ENCODE measurements at regions not wholly inside any gene's neighbourhood (a gene's known extent, or its start where the extent isn't known, plus 50 kb on each side); places are given as distances from the start of the nearest gene placed in this dataset.

GRCh38 chr4:138604556-138604955 lies 362.4 kb upstream of the SLC7A11 start:
- Histone ChIP-seq H3K4me3 (ENCODE audit: low read depth in 1 of 2, low read length in 2 of 2) (no peak overlapping the region), H3K9ac (ENCODE audit: low read depth in 1 of 2, low read length in 2 of 2) (no peak overlapping the region), H3K36me3 (ENCODE audit: control insufficient read depth in 1 of 2, insufficient read depth in 2 of 2, low read length in 2 of 2) (no peaks in the 10 kb centered on the region), H3K9me3 (ENCODE audit: control insufficient read depth in 1 of 2, low read length in 2 of 2) (no peaks in the 10 kb centered on the region), H3K27me3 (ENCODE audit: control insufficient read depth in 1 of 2, insufficient read depth in 2 of 2, low read length in 2 of 2) (no peaks in the 10 kb centered on the region), H3K27ac (ENCODE audit: low read depth, low read length) (no peak overlapping the region), H3K4me1 (ENCODE audit: control insufficient read depth in 1 of 2, insufficient read depth in 2 of 2, low read length in 2 of 2) (no peaks in the 10 kb centered on the region)

DNA sequence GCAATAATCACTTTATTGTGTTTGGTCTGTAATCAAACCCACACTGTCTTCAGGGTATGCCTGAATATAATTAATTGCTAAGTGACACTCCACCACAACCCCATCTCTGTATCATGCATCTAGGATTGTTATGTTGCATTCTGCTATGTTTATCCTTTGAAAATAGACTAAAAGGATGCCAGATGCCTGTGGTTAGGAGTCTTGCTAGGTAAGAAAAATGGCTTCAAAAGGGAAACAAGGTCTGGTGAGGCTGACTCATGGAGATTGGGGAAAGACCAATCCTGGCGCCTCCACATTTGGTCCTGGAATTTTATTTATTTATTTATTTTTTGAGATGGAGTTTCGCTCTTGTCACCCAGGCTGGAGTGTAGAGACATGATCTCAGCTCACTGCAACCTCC lies 360.5 kb upstream of the SLC7A11 start:
- Histone ChIP-seq H3K4me3 (ENCODE audit: low read depth in 1 of 2, low read length in 2 of 2) (no peak overlapping the region), H3K27ac (ENCODE audit: low read depth, low read length) (no peak overlapping the region), H3K9ac (ENCODE audit: low read depth in 1 of 2, low read length in 2 of 2) (no peak overlapping the region), H3K9me3 (ENCODE audit: control insufficient read depth in 1 of 2, low read length in 2 of 2) (no peaks in the 10 kb centered on the region), H3K27me3 (ENCODE audit: control insufficient read depth in 1 of 2, insufficient read depth in 2 of 2, low read length in 2 of 2) (no peaks in the 10 kb centered on the region), H3K4me1 (ENCODE audit: control insufficient read depth in 1 of 2, insufficient read depth in 2 of 2, low read length in 2 of 2) (no peaks in the 10 kb centered on the region), H3K36me3 (ENCODE audit: control insufficient read depth in 1 of 2, insufficient read depth in 2 of 2, low read length in 2 of 2) (no peaks in the 10 kb centered on the region)

GRCh38 chr4:138599965-138600364 lies 357.8 kb upstream of the SLC7A11 start:
- Histone ChIP-seq H3K27ac (ENCODE audit: low read depth, low read length) (no peak overlapping the region), H3K36me3 (ENCODE audit: control insufficient read depth in 1 of 2, insufficient read depth in 2 of 2, low read length in 2 of 2) (no peaks in the 10 kb centered on the region), H3K4me1 (ENCODE audit: control insufficient read depth in 1 of 2, insufficient read depth in 2 of 2, low read length in 2 of 2) (no peaks in the 10 kb centered on the region), H3K4me3 (ENCODE audit: low read depth in 1 of 2, low read length in 2 of 2) (no peak overlapping the region), H3K9me3 (ENCODE audit: control insufficient read depth in 1 of 2, low read length in 2 of 2) (no peaks in the 10 kb centered on the region), H3K27me3 (ENCODE audit: control insufficient read depth in 1 of 2, insufficient read depth in 2 of 2, low read length in 2 of 2) (no peaks in the 10 kb centered on the region), H3K9ac (ENCODE audit: low read depth in 1 of 2, low read length in 2 of 2) (no peak overlapping the region)

GRCh38 chr4:138598226-138598625 lies 356.1 kb upstream of the SLC7A11 start:
- H3K9ac ChIP-seq (ENCODE audit: low read depth in 1 of 2, low read length in 2 of 2) = no peak overlapping the region
- H3K27me3 ChIP-seq (ENCODE audit: control insufficient read depth in 1 of 2, insufficient read depth in 2 of 2, low read length in 2 of 2) = no peaks in the 10 kb centered on the region
- H3K27ac ChIP-seq (ENCODE audit: low read depth, low read length) = no peak overlapping the region
- no peaks in the 10 kb centered on the region for H3K4me1 ChIP-seq (ENCODE audit: control insufficient read depth in 1 of 2, insufficient read depth in 2 of 2, low read length in 2 of 2)
- no peaks in the 10 kb centered on the region for H3K9me3 ChIP-seq (ENCODE audit: control insufficient read depth in 1 of 2, low read length in 2 of 2)
- H3K36me3 ChIP-seq (ENCODE audit: control insufficient read depth in 1 of 2, insufficient read depth in 2 of 2, low read length in 2 of 2) = no peaks in the 10 kb centered on the region
- no peak overlapping the region for H3K4me3 ChIP-seq (ENCODE audit: low read depth in 1 of 2, low read length in 2 of 2)

DNA sequence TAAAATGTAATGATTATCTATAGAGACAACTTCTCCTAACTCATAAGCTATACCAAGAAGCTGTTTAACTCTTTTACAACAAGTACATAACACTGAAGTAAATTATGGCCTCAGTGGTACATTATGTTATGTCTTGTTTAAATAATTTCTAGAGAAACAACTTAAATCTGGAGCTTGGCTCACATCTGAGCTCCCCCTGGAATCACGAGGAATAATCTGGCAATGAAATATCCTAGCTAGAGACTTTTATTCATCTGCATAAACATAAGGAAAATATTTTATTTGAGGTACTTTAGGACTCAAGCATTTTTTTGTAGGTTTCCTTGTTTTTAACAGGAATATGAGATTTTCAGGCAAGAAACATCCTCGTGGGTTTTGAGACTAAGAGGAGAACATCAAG lies 354.7 kb upstream of the SLC7A11 start:
- H3K9me3 ChIP-seq (ENCODE audit: control insufficient read depth in 1 of 2, low read length in 2 of 2) = no peaks in the 10 kb centered on the region
- no peaks in the 10 kb centered on the region for H3K4me1 ChIP-seq (ENCODE audit: control insufficient read depth in 1 of 2, insufficient read depth in 2 of 2, low read length in 2 of 2)
- H3K9ac ChIP-seq (ENCODE audit: low read depth in 1 of 2, low read length in 2 of 2) = no peak overlapping the region
- no peak overlapping the region for H3K27ac ChIP-seq (ENCODE audit: low read depth, low read length)
- no peak overlapping the region for H3K4me3 ChIP-seq (ENCODE audit: low read depth in 1 of 2, low read length in 2 of 2)
- no peaks in the 10 kb centered on the region for H3K36me3 ChIP-seq (ENCODE audit: control insufficient read depth in 1 of 2, insufficient read depth in 2 of 2, low read length in 2 of 2)
- H3K27me3 ChIP-seq (ENCODE audit: control insufficient read depth in 1 of 2, insufficient read depth in 2 of 2, low read length in 2 of 2) = no peaks in the 10 kb centered on the region

GRCh38 chr4:138595731-138596460 lies 353.7 kb upstream of the SLC7A11 start:
- Histone ChIP-seq H3K4me1 (ENCODE audit: control insufficient read depth in 1 of 2, insufficient read depth in 2 of 2, low read length in 2 of 2) (no peaks in the 10 kb centered on the region), H3K27ac (ENCODE audit: low read depth, low read length) (no peak overlapping the region), H3K27me3 (ENCODE audit: control insufficient read depth in 1 of 2, insufficient read depth in 2 of 2, low read length in 2 of 2) (no peaks in the 10 kb centered on the region), H3K36me3 (ENCODE audit: control insufficient read depth in 1 of 2, insufficient read depth in 2 of 2, low read length in 2 of 2) (no peaks in the 10 kb centered on the region), H3K9me3 (ENCODE audit: control insufficient read depth in 1 of 2, low read length in 2 of 2) (no peaks in the 10 kb centered on the region), H3K4me3 (ENCODE audit: low read depth in 1 of 2, low read length in 2 of 2) (no peak overlapping the region), H3K9ac (ENCODE audit: low read depth in 1 of 2, low read length in 2 of 2) (no peak overlapping the region)

DNA sequence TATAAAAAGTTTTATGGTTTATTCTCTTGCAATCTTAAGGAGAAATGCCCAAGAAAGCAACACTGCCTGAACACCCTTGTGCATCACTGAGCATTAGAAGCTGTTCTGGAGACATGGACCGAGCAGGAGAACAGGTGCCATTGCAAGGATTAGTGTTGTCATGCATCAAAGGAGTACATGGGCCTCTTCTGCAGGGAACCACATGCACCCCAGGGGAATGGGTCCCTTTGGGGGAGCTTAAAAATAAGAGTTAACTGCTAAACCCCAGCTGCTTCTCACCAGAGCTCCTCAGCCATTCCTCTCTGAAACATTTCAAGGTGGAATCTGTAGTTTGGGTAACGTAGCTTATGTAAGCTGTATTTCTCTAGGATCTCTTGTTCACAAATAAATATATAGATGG lies 353.0 kb upstream of the SLC7A11 start:
- H3K36me3 ChIP-seq (ENCODE audit: control insufficient read depth in 1 of 2, insufficient read depth in 2 of 2, low read length in 2 of 2) = no peaks in the 10 kb centered on the region
- H3K27ac ChIP-seq (ENCODE audit: low read depth, low read length) = no peak overlapping the region
- H3K9me3 ChIP-seq (ENCODE audit: control insufficient read depth in 1 of 2, low read length in 2 of 2) = no peaks in the 10 kb centered on the region
- no peak overlapping the region for H3K9ac ChIP-seq (ENCODE audit: low read depth in 1 of 2, low read length in 2 of 2)
- no peaks in the 10 kb centered on the region for H3K4me1 ChIP-seq (ENCODE audit: control insufficient read depth in 1 of 2, insufficient read depth in 2 of 2, low read length in 2 of 2)
- H3K4me3 ChIP-seq (ENCODE audit: low read depth in 1 of 2, low read length in 2 of 2) = no peak overlapping the region
- H3K27me3 ChIP-seq (ENCODE audit: control insufficient read depth in 1 of 2, insufficient read depth in 2 of 2, low read length in 2 of 2) = no peaks in the 10 kb centered on the region

DNA sequence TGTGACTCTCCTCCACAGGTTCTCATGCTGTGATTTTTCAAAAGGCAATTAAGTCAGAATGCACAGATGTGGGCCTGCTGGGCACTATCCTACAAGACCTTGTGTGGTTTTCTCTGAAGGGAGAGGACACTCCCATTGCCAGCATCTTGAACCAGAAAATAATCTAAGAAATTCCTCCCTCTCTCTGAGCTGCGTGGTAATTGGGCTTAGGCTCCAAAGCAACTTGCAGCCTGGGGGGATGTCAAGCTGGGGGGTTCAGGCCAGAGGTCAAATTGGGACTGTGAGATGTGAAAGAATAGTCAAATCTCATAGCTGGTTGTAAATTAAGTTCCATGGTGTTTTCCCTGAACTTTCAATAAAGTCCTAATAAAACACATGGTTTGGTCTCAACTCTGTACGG lies 350.6 kb upstream of the SLC7A11 start:
- Histone ChIP-seq H3K27ac (ENCODE audit: low read depth, low read length) (no peak overlapping the region), H3K9ac (ENCODE audit: low read depth in 1 of 2, low read length in 2 of 2) (no peak overlapping the region), H3K27me3 (ENCODE audit: control insufficient read depth in 1 of 2, insufficient read depth in 2 of 2, low read length in 2 of 2) (no peaks in the 10 kb centered on the region), H3K36me3 (ENCODE audit: control insufficient read depth in 1 of 2, insufficient read depth in 2 of 2, low read length in 2 of 2) (no peaks in the 10 kb centered on the region), H3K9me3 (ENCODE audit: control insufficient read depth in 1 of 2, low read length in 2 of 2) (no peaks in the 10 kb centered on the region), H3K4me1 (ENCODE audit: control insufficient read depth in 1 of 2, insufficient read depth in 2 of 2, low read length in 2 of 2) (no peaks in the 10 kb centered on the region), H3K4me3 (ENCODE audit: low read depth in 1 of 2, low read length in 2 of 2) (no peak overlapping the region)

- no peaks in the 10 kb centered on the region for H3K4me1 ChIP-seq (ENCODE audit: control insufficient read depth in 1 of 2, insufficient read depth in 2 of 2, low read length in 2 of 2)
- H3K9me3 ChIP-seq (ENCODE audit: control insufficient read depth in 1 of 2, low read length in 2 of 2) = no peaks in the 10 kb centered on the region
- no peaks in the 10 kb centered on the region for H3K27me3 ChIP-seq (ENCODE audit: control insufficient read depth in 1 of 2, insufficient read depth in 2 of 2, low read length in 2 of 2)
- no peaks in the 10 kb centered on the region for H3K36me3 ChIP-seq (ENCODE audit: control insufficient read depth in 1 of 2, insufficient read depth in 2 of 2, low read length in 2 of 2)
- H3K4me3 ChIP-seq (ENCODE audit: low read depth in 1 of 2, low read length in 2 of 2) = no peak overlapping the region
- no peak overlapping the region for H3K27ac ChIP-seq (ENCODE audit: low read depth, low read length)
- no peak overlapping the region for H3K9ac ChIP-seq (ENCODE audit: low read depth in 1 of 2, low read length in 2 of 2)
Observed at GRCh38 chr4:138591808-138592207, 349.7 kb upstream of the SLC7A11 start.

GRCh38 chr4:138588501-138588900 lies 346.4 kb upstream of the SLC7A11 start:
- no peaks in the 10 kb centered on the region for H3K27me3 ChIP-seq (ENCODE audit: control insufficient read depth in 1 of 2, insufficient read depth in 2 of 2, low read length in 2 of 2)
- H3K4me3 ChIP-seq (ENCODE audit: low read depth in 1 of 2, low read length in 2 of 2) = no peak overlapping the region
- no peak overlapping the region for H3K27ac ChIP-seq (ENCODE audit: low read depth, low read length)
- H3K9me3 ChIP-seq (ENCODE audit: control insufficient read depth in 1 of 2, low read length in 2 of 2) = no peaks in the 10 kb centered on the region
- H3K36me3 ChIP-seq (ENCODE audit: control insufficient read depth in 1 of 2, insufficient read depth in 2 of 2, low read length in 2 of 2) = no peaks in the 10 kb centered on the region
- H3K4me1 ChIP-seq (ENCODE audit: control insufficient read depth in 1 of 2, insufficient read depth in 2 of 2, low read length in 2 of 2) = no peaks in the 10 kb centered on the region
- no peak overlapping the region for H3K9ac ChIP-seq (ENCODE audit: low read depth in 1 of 2, low read length in 2 of 2)

GRCh38 chr4:138579146-138579545 lies 337.0 kb upstream of the SLC7A11 start:
- H3K9me3 ChIP-seq (ENCODE audit: control insufficient read depth in 1 of 2, low read length in 2 of 2) = peaks cover 0 to 6% of the 10 kb centered on the region in 2 donors
- no peak overlapping the region for H3K9ac ChIP-seq (ENCODE audit: low read depth in 1 of 2, low read length in 2 of 2)
- no peaks in the 10 kb centered on the region for H3K36me3 ChIP-seq (ENCODE audit: control insufficient read depth in 1 of 2, insufficient read depth in 2 of 2, low read length in 2 of 2)
- no peak overlapping the region for H3K27ac ChIP-seq (ENCODE audit: low read depth, low read length)
- H3K4me1 ChIP-seq (ENCODE audit: control insufficient read depth in 1 of 2, insufficient read depth in 2 of 2, low read length in 2 of 2) = no peaks in the 10 kb centered on the region
- H3K4me3 ChIP-seq (ENCODE audit: low read depth in 1 of 2, low read length in 2 of 2) = no peak overlapping the region
- H3K27me3 ChIP-seq (ENCODE audit: control insufficient read depth in 1 of 2, insufficient read depth in 2 of 2, low read length in 2 of 2) = no peaks in the 10 kb centered on the region

Data from duodenal mucosa (tissue), 2 donors.